AG09319 (cell line): ENCODE measurements at regions not wholly inside any gene's neighbourhood (a gene's known extent, or its start where the extent isn't known, plus 50 kb on each side); places are given as distances from the start of the nearest gene placed in this dataset.

ENCODE experiments used
- DNase-seq: peaks from one replicate; pipeline ENCODE4 v3.0.0-alpha.2; 2010; ENCODE audit warnings: low read depth; ENCODE audit errors: extremely low read depth
- CTCF ChIP-seq: IDR thresholded peaks from 2 replicates; pipeline ENCODE4 v1.5.1; 2011; ENCODE audit warnings: low read depth, mild to moderate bottlenecking, inconsistent platforms, low read length, moderate library complexity

DNA sequence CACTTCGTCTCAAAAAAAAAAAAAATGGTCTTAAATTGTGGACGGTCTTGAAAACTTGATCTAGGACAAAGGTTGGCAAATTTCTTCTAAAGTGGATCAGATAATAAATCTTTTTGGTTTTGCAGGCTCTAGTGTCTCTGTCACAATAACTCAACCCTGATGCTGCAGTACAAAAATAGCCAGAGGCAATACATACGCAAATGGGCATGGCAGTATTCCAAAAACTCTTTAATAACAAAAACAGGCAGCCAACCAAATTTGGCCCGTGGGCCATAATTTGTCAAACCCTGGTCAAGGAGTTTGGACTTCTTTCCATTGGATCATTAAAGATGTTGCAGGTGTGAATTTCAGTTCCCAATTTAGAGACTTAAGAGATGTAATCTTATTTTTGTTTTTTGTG lies 93.5 kb upstream of the MRI1 start:
- DNase-seq, result no peak
- TF ChIP-seq CTCF, result no peak

DNA sequence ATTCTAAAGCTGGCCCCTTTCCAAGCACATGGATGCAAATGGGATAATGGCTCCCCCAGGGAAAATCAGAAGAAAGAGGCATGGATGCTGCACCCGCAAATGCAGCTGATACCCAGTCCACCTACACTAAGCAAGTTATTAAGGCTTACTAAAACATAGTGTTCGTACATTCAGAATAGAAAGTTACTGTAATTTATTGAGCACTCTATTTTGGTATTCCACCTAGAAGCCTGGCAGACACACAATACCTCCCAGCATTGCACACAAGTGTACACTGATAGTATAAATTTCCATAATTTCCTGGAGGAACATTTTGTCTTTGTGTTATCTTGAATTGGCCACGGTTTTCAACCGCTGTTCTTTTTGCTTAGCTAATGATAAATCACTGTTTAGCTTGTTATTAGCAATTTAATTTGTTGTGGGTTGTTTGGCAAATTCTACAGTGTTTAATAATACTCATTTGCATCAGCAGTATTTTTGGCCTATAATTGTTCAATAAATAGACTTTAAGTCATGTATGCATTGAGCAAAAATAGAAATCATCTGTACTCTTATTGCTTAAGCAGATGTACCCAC lies 94.5 kb upstream of the MRI1 start:
- TF ChIP-seq CTCF, result no peak
- DNase-seq, result no peak

DNA sequence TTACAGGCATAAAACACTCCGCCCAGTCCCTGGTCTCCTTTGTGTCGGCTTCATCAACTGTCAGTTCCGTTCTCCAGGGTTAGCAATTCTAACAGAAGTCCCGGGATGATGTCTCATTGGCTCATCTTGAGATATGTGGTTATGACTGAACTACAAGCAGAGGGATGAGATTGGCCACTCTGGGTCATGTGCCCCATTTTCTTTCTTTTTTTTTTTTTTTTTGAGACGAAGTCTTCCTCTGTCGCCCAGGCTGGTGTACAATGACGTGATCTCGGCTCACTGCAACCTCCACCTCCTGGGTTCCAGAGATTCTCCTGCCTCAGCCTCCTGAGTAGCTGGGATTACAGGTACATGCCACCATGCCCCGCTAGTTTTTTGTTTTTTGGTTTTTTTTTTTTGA lies 95.4 kb upstream of the MRI1 start:
- no peak for TF ChIP-seq CTCF

DNA sequence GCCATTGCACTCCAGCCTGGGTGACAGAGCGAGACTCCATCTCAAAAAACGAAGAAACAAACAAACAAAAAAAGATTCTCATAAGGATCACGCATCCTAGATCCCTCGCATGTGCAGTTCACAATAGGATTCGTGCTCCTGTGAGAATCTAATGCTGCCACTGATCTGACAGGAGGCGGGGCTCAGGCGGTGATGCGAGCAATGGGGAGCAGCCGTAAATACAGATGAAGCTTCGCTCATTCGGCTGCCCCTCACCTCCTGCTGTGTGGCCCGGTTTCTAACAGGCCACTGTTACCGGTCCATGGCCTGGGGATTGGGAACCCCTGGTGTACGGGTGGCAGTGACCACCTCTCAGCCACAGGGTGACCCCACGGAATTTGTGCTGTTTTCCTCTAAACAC lies 98.2 kb upstream of the MRI1 start:
- no peak for DNase-seq
- TF ChIP-seq CTCF, result no peak

More for the DNA sequence above, 95.4 kb upstream of the MRI1 start:
- no peak for DNase-seq

DNA sequence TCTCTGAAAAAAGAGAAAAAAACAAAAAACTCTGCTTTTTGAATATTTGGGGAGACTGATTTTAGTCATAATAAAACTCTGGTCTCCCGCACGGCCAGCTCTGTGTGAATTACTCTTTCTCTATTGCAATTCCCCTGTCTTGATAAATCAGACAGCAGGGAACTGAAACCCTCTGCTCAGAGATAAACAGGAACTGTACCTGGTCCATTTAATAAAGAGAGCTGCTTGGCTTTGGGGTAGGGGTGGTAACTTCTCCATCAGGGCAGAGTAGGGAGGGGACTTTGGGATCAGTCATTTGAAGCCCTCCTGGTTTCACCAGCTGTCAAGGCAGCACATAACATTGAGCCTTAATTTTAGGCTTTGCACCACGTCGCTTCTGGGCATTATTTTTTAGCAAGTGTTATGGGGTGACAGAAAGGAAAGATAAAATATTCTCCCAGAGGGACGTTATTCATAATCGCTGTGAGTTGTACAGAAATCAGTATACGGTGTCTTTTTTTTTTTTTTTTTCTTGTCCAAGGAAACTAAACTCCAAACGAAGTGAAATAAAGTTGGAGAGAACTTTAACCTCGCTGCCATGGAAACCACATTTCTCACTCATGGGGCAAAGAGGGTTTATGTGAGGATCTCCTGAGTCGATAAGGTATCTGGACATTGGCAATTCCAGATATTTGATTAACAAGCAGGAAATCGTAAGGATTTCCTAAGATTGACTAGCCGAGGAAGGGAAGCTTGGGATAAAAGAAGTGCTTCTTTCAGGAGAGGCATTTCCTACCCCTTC lies 99.0 kb upstream of the MRI1 start:
- DNase-seq, result no peak
- TF ChIP-seq CTCF, result no peak

- no peak for TF ChIP-seq CTCF
- DNase-seq, result no peak
Observed at GRCh38 chr19:13652810-13653590, 111.3 kb upstream of the MRI1 start.

DNA sequence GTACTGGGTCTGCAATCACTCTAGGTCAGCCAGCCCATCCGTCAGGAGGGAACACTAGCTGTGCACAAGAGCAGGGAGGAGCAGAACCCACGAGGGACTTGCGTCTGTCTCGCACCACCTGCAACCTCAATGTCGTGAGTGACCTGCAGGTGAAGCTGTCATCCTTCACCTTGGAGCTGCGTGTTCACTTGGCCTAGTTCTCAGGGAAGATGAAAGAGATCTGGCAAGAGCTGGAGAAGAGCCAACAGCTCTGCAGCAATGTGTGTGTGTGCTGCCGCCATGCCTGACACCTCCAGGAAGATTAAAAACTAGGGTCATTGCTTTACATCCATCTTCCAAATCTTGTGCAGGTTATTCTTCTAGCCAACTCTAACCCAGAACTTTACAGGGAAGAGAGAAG lies 117.6 kb upstream of the MRI1 start:
- TF ChIP-seq CTCF, result no peak
- no peak for DNase-seq
